Neutrophil (primary cell): ENCODE measurements at regions not wholly inside any gene's neighbourhood (a gene's known extent, or its start where the extent isn't known, plus 50 kb on each side); places are given as distances from the start of the nearest gene placed in this dataset.

Experiments used
- H3K27ac ChIP-seq: fragments of 200-600 bp; sonication (generic); 2 replicates; pipeline ENCODE4 v1.5.1; 2016; ENCODE audit warnings: mild to moderate bottlenecking, moderate library complexity
- H3K27me3 ChIP-seq: fragments of 200-600 bp; sonication (generic); 2 replicates; pipeline ENCODE4 v1.6.0; 2016; ENCODE audit warnings: mild to moderate bottlenecking
- H3K36me3 ChIP-seq: fragments of 200-600 bp; sonication (generic); 2 replicates; pipeline ENCODE4 v1.5.1; 2017
- H3K4me1 ChIP-seq, 2 experiments: fragments of 200-600 bp in 1 of 2; sonication (generic) in 1 of 2; 1 replicate in 1 of 2; 2 replicates in 1 of 2; pipeline versions ENCODE4 v1.5.1 to v1.6.1; 2013 to 2016; ENCODE audit warnings: low read depth in 1 of 2, low read length in 1 of 2, mild to moderate bottlenecking in 1 of 2, moderate library complexity in 1 of 2; ENCODE audit not compliant: control insufficient read depth in 1 of 2, insufficient read depth in 1 of 2
- H3K4me3 ChIP-seq, 2 experiments: fragments of 200-600 bp in 1 of 2; sonication (generic) in 1 of 2; 1 replicate in 1 of 2; 2 replicates in 1 of 2; pipeline ENCODE4 v1.5.1; 2013 to 2016; ENCODE audit warnings: low read depth in 1 of 2, low read length in 1 of 2, mild to moderate bottlenecking in 1 of 2, moderate library complexity in 1 of 2
- H3K9me3 ChIP-seq: fragments of 200-600 bp; sonication (generic); 2 replicates; pipeline ENCODE4 v1.5.1; 2016
- TF ChIP-seq, protein P1 (sequence below): fragments of 200-600 bp; sonication (generic); IDR thresholded peaks from 2 replicates; pipeline ENCODE4 v1.5.1; 2016; ENCODE audit warnings: antibody characterized with exemption

DNA sequence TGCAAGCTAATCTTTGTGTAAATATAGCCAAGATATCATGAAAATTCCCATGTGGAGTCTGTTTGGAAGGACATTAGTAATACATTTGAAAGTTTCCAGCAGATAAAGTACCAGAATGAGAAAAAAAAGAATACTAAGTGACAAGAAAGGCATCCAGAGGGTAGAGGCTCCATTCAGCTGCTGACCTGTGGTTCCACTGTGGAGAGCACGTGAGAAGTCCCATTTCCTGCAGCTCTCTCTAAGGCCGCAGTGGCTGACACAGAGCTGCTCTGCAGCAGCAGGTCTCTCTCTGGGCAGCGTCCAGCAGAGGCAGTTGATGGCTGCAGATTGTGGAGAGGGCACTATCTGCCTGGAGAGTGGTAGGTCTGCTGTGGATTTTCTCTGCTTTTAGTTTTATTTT lies 100.1 kb upstream of the TMEM72 start:
- TF ChIP-seq, protein P1, sequence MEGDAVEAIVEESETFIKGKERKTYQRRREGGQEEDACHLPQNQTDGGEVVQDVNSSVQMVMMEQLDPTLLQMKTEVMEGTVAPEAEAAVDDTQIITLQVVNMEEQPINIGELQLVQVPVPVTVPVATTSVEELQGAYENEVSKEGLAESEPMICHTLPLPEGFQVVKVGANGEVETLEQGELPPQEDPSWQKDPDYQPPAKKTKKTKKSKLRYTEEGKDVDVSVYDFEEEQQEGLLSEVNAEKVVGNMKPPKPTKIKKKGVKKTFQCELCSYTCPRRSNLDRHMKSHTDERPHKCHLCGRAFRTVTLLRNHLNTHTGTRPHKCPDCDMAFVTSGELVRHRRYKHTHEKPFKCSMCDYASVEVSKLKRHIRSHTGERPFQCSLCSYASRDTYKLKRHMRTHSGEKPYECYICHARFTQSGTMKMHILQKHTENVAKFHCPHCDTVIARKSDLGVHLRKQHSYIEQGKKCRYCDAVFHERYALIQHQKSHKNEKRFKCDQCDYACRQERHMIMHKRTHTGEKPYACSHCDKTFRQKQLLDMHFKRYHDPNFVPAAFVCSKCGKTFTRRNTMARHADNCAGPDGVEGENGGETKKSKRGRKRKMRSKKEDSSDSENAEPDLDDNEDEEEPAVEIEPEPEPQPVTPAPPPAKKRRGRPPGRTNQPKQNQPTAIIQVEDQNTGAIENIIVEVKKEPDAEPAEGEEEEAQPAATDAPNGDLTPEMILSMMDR: no peak
- H3K9me3 ChIP-seq: no peaks in the 10 kb centered on the region

DNA sequence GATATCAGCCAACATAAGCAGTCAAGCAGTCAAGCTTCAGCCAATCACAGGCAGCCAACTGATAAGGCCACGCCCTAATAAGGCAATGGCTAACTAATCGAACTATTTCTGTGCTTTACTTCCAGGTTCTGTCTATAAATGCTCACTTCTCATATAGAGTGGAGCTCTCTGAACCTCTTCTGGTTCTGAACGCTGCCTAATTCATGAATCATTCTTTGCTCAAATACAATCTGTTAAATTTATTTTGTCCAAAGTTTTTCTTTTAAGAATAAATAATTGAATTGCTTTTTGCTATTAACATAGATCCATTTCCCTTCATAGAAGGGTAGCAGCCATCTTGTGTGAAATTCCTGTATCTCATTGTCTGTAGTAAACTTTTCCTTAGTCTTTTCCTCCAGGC lies 97.9 kb upstream of the TMEM72 start:
- TF ChIP-seq, protein P1: no peak
- Histone ChIP-seq H3K4me3 (no peak overlapping the region), H3K27ac (no peak overlapping the region), H3K36me3 (no peaks in the 10 kb centered on the region), H3K27me3 (peaks cover 4% of the 10 kb centered on the region), H3K9me3 (no peaks in the 10 kb centered on the region), H3K4me1 (no peaks in the 10 kb centered on the region)

More for the DNA sequence above, 100.1 kb upstream of the TMEM72 start:
- no peaks in the 10 kb centered on the region for H3K36me3 ChIP-seq
- H3K27ac ChIP-seq: no peak overlapping the region
- peaks cover 4% of the 10 kb centered on the region for H3K27me3 ChIP-seq
- H3K4me1 ChIP-seq: no peaks in the 10 kb centered on the region
- H3K4me3 ChIP-seq: no peak overlapping the region

DNA sequence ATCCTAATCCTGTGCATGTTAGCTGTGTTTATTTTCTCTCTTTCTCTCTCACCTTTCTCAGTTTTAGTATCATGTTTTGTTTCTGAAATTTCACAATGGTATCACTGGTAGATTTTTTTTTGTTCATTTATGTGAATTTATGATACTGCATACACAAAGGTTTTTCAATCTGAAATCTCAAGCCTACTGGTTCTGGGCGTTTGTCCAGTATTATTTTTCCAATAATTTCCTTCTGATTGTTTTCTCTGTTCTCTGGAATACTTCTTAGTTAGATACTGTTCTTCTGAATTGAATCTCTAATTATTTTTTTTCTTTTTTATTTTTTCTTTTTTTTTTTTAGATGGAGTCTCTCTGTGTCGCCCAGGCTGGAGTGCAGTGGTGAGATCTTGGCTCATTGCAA lies 96.2 kb upstream of the TMEM72 start:
- H3K36me3 ChIP-seq: no peaks in the 10 kb centered on the region
- H3K4me3 ChIP-seq: no peak overlapping the region
- H3K27me3 ChIP-seq: peaks cover 4% of the 10 kb centered on the region
- no peaks in the 10 kb centered on the region for H3K9me3 ChIP-seq
- no peaks in the 10 kb centered on the region for H3K4me1 ChIP-seq
- TF ChIP-seq, protein P1: no peak
- no peak overlapping the region for H3K27ac ChIP-seq

DNA sequence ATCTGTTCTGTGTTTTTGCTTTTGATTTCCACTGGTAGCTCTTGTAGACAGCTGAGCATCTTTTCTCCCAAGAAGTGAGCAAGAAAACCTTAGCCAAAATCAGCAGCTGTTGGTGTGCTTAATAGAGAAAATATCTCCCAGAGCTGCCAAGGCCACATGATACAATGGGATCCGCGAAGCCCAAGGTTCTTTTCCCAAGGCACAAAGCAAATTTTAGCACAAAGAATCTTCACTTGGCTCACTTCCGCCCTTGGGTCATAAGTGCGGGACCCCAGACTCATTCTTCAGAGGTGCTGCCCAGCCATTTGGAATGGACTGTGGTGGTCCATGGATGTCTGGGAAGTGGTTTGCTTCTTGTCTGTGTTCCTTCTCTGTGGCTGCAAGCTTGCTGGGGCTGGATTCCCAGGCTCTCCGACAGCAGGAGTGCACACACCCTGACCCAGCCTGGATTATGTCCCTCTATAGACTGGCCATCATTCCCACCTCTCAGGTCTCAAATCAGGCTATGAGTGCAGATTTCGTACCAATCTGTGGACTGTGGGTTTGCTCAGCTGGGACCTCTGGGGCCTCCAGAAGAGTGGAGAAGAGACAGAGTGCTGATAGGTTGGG lies 93.0 kb upstream of the TMEM72 start:
- H3K27me3 ChIP-seq: no peaks in the 10 kb centered on the region
- no peaks in the 10 kb centered on the region for H3K9me3 ChIP-seq
- no peak overlapping the region for H3K27ac ChIP-seq
- no peaks in the 10 kb centered on the region for H3K4me1 ChIP-seq
- TF ChIP-seq, protein P1: no peak
- H3K36me3 ChIP-seq: no peaks in the 10 kb centered on the region
- no peak overlapping the region for H3K4me3 ChIP-seq

DNA sequence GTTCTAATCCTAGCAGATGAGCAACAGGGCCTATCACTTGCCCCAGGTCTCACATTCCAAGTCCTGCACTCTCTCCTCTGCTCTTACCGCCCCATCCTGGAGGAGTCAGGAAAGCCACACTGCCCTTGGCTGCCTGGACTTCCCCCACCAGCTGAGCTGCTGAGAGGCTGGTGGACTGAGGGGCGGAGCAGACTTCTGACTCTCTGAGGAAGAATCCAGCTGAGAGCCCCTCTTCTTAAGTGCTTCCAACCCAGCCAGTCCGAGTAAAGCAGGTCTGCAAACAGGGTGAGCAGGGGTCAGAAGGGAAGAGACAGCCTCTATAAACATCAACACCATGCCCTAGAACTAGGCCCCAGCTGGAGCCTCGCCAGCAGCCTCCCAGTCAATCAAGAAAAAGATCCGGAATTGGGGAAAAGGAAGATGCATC lies 92.4 kb upstream of the TMEM72 start:
- Histone ChIP-seq H3K27ac (no peak overlapping the region), H3K9me3 (no peaks in the 10 kb centered on the region), H3K27me3 (no peaks in the 10 kb centered on the region), H3K4me3 (no peak overlapping the region), H3K4me1 (no peaks in the 10 kb centered on the region), H3K36me3 (no peaks in the 10 kb centered on the region)
- TF ChIP-seq, protein P1: no peak
